PC-9 (cell line): ENCODE measurements at regions not wholly inside any gene's neighbourhood (a gene's known extent, or its start where the extent isn't known, plus 50 kb on each side); places are given as distances from the start of the nearest gene placed in this dataset.

ENCODE experiments used
- BruUV-seq: library from RNA; stranded (reverse); fragments of 400-500 nt; replicated peaks from 2 replicates; lab custom pipeline; 2021; lab: Mats Ljungman, UMichigan
- CTCF ChIA-PET: fragments of 300-600 bp; sonication (Branson Sonifier 250); formaldehyde crosslinking; loops from one replicate; lab custom pipeline; 2022; ENCODE audit warnings: antibody characterized with exemption; lab: Charles Lee
- POLR2A ChIA-PET: fragments of 300-600 bp; sonication (Branson Sonifier 250); formaldehyde crosslinking; loops from one replicate; lab custom pipeline; 2022; ENCODE audit warnings: antibody characterized with exemption; ENCODE audit not compliant: unreplicated experiment; lab: Charles Lee
- DNase-seq, 2 experiments: peaks; one replicate each; pipeline versions ENCODE4 v3.0.0 to v3.0.0-alpha.2; 2015 to 2022; ENCODE audit warnings: mixed read lengths in 1 of 2
- H2AFZ ChIP-seq: fragments of 200-600 bp; sonication (generic); 2 replicates; pipeline ENCODE4 v1.8.1; 2017; ENCODE audit warnings: antibody characterized with exemption
- H3F3A ChIP-seq: fragments of 200-600 bp; sonication (generic); 2 replicates; pipeline ENCODE4 v1.8.1; 2017; ENCODE audit warnings: antibody characterized with exemption, mild to moderate bottlenecking, low read depth; ENCODE audit not compliant: insufficient read depth
- H3K27ac ChIP-seq: fragments of 200-600 bp; sonication (generic); 2 replicates; pipeline ENCODE4 v1.6.1; 2016; ENCODE audit warnings: mixed run types
- H3K27me3 ChIP-seq: fragments of 200-600 bp; sonication (generic); 2 replicates; pipeline ENCODE4 v1.6.1; 2016; ENCODE audit warnings: low read depth, mixed run types; ENCODE audit not compliant: insufficient read depth
- H3K36me3 ChIP-seq: fragments of 200-600 bp; sonication (generic); 2 replicates; pipeline ENCODE4 v1.6.1; 2016; ENCODE audit warnings: low read depth, mixed run types
- H3K4me1 ChIP-seq: fragments of 200-600 bp; sonication (generic); replicated peaks from 2 replicates; pipeline ENCODE4 v1.6.1; 2016; ENCODE audit warnings: mixed run types; ENCODE audit not compliant: insufficient read depth
- H3K4me2 ChIP-seq: fragments of 200-600 bp; sonication (generic); 2 replicates; pipeline ENCODE4 v1.6.1; 2017; ENCODE audit warnings: mixed run types
- H3K4me3 ChIP-seq: fragments of 200-600 bp; sonication (generic); 2 replicates; pipeline ENCODE4 v1.6.1; 2016; ENCODE audit warnings: mixed run types
- H3K79me2 ChIP-seq: fragments of 200-600 bp; sonication (generic); 2 replicates; pipeline ENCODE4 v1.6.1; 2017; ENCODE audit warnings: low read depth, mixed run types
- H3K9me2 ChIP-seq: fragments of 200-600 bp; sonication (generic); 2 replicates; pipeline ENCODE4 v1.8.1; 2017; ENCODE audit warnings: mild to moderate bottlenecking; ENCODE audit not compliant: insufficient read depth
- H3K9me3 ChIP-seq: fragments of 200-600 bp; sonication (generic); 2 replicates; pipeline ENCODE4 v1.8.1; 2016; ENCODE audit warnings: low read depth; ENCODE audit not compliant: insufficient read depth
- H4K20me1 ChIP-seq: fragments of 200-600 bp; sonication (generic); 2 replicates; pipeline ENCODE4 v1.8.1; 2017; ENCODE audit not compliant: insufficient read depth
- CTCF ChIP-seq: fragments of 200-600 bp; sonication (generic); conservative IDR thresholded peaks from 2 replicates; pipeline ENCODE4 v1.6.1; 2017; ENCODE audit warnings: mixed run types, antibody characterized with exemption, mild to moderate bottlenecking, moderate library complexity
- EZH2 ChIP-seq: fragments of 200-600 bp; sonication (generic); IDR thresholded peaks from 2 replicates; pipeline ENCODE4 v1.8.0; 2017; ENCODE audit warnings: antibody characterized with exemption, low read depth
- intact Hi-C: fragments of 100-400 bp; cut with micrococcal nuclease; formaldehyde crosslinking; loops from one replicate; pipeline ENCODE4 v1.10.0; 2022; ENCODE audit not compliant: unreplicated experiment

- H3K4me1 ChIP-seq = no peaks in the 10 kb centered on the region
- no peaks in the 10 kb centered on the region for H3K79me2 ChIP-seq
- CTCF ChIA-PET = no interaction called here
- H4K20me1 ChIP-seq = peaks cover 4% of the 10 kb centered on the region; the same call in 1 of the 2 replicates
- no peak for DNase-seq
- H3K9me2 ChIP-seq = no peaks in the 10 kb centered on the region
- H3F3A ChIP-seq = no peaks in the 10 kb centered on the region
- H3K27me3 ChIP-seq = peaks cover 97% of the 10 kb centered on the region
- H2AFZ ChIP-seq = no peak overlapping the region
- no peaks in the 10 kb centered on the region for H3K36me3 ChIP-seq
- BruUV-seq = no TSS peak
- intact Hi-C loops = no loop called here
- H3K9me3 ChIP-seq = no peaks in the 10 kb centered on the region; the same call in 1 of the 2 replicates
- POLR2A ChIA-PET = no interaction called here
- TF ChIP-seq CTCF (no peak), EZH2 (no peak; the same call in 1 of the 2 replicates)
- H3K4me3 ChIP-seq = no peak overlapping the region
- H3K4me2 ChIP-seq = no peak overlapping the region
- H3K27ac ChIP-seq = no peak overlapping the region
Observed at GRCh38 chr22:49079027-49079725, 748.5 kb downstream of the BRD1 start.

- POLR2A ChIA-PET = no interaction called here
- CTCF ChIA-PET = no interaction called here
- Histone ChIP-seq H3K9me3 (no peaks in the 10 kb centered on the region; the same call in 1 of the 2 replicates), H3K9me2 (no peaks in the 10 kb centered on the region), H3K4me2 (no peak overlapping the region), H3K27ac (no peak overlapping the region), H4K20me1 (peaks cover 4% of the 10 kb centered on the region; the same call in 1 of the 2 replicates), H3F3A (no peaks in the 10 kb centered on the region), H3K27me3 (peaks cover 95% of the 10 kb centered on the region), H3K4me3 (no peak overlapping the region), H3K36me3 (no peaks in the 10 kb centered on the region), H3K79me2 (no peaks in the 10 kb centered on the region), H2AFZ (no peak overlapping the region), H3K4me1 (no peaks in the 10 kb centered on the region)
- TF ChIP-seq EZH2 (no peak), CTCF (no peak)
- DNase-seq = no peak
- no TSS peak for BruUV-seq
- intact Hi-C loops = no loop called here
Observed at GRCh38 chr22:49078076-49078710, 749.5 kb downstream of the BRD1 start.

- intact Hi-C loops = no loop called here
Observed at GRCh38 chr22:49077586-49077985, 750.1 kb downstream of the BRD1 start.

More at GRCh38 chr22:49077586-49077985, 750.1 kb downstream of the BRD1 start:
- Histone ChIP-seq H3K4me3 (no peak overlapping the region), H3K27me3 (peaks cover 98% of the 10 kb centered on the region), H4K20me1 (peaks cover 4% of the 10 kb centered on the region; the same call in 1 of the 2 replicates), H2AFZ (no peak overlapping the region), H3K36me3 (no peaks in the 10 kb centered on the region), H3K79me2 (no peaks in the 10 kb centered on the region), H3K9me3 (no peaks in the 10 kb centered on the region), H3K27ac (no peak overlapping the region), H3K9me2 (no peaks in the 10 kb centered on the region), H3K4me1 (no peaks in the 10 kb centered on the region), H3K4me2 (no peak overlapping the region), H3F3A (no peaks in the 10 kb centered on the region)
- BruUV-seq = no TSS peak
- TF ChIP-seq EZH2 = no peak
- TF ChIP-seq CTCF = no peak
- ChIA-PET POLR2A (no interaction called here), CTCF (no interaction called here)
- DNase-seq = no peak
